HL-60 (cell line): ENCODE measurements at regions not wholly inside any gene's neighbourhood (a gene's known extent, or its start where the extent isn't known, plus 50 kb on each side); places are given as distances from the start of the nearest gene placed in this dataset.

ENCODE experiments used
- DNase-seq, 2 experiments: peaks; one replicate each; pipeline ENCODE4 v3.0.0-alpha.2; 2010 to 2020; ENCODE audit warnings: low read depth in 1 of 2, low spot score in 1 of 2
- H3K27ac ChIP-seq: fragments of 250-450 bp; sonication (Bioruptor Pico); replicated peaks from 2 replicates; pipeline ENCODE4 v1.5.1; 2020; ENCODE audit warnings: mild to moderate bottlenecking, moderate library complexity
- H3K27me3 ChIP-seq: fragments of 250-450 bp; sonication (Bioruptor Pico); 2 replicates; pipeline ENCODE4 v1.5.1; 2021; ENCODE audit warnings: mild to moderate bottlenecking, moderate library complexity; ENCODE audit not compliant: insufficient read depth, poor library complexity, severe bottlenecking
- H3K4me3 ChIP-seq: replicated peaks from 2 replicates; pipeline ENCODE4 v1.5.1; 2011; ENCODE audit warnings: mild to moderate bottlenecking, control low read depth, low read length; ENCODE audit not compliant: insufficient read depth
- CTCF ChIP-seq: IDR thresholded peaks from one replicate; pipeline ENCODE4 v1.5.1; 2011; ENCODE audit warnings: low read length, control low read depth, inconsistent platforms; ENCODE audit not compliant: insufficient read depth
- GABPA ChIP-seq: IDR thresholded peaks from 2 replicates; pipeline ENCODE4 v1.6.1; 2012; ENCODE audit warnings: low read depth
- POLR2AphosphoS5 ChIP-seq: IDR thresholded peaks from 2 replicates; pipeline ENCODE4 v1.6.1; 2012; ENCODE audit warnings: low read depth
- REST ChIP-seq: IDR thresholded peaks from 2 replicates; pipeline ENCODE4 v1.6.1; 2012; ENCODE audit warnings: low read depth; ENCODE audit not compliant: insufficient replicate concordance
- SPI1 ChIP-seq: IDR thresholded peaks from 2 replicates; pipeline ENCODE4 v1.6.1; 2012; ENCODE audit warnings: low read depth, mild to moderate bottlenecking, borderline replicate concordance

GRCh38 chr6:9977411-9977810 is 437.5 kb downstream of the TFAP2A start:
- Histone ChIP-seq H3K27me3 (no peaks in the 10 kb centered on the region), H3K27ac (no peak overlapping the region), H3K4me3 (no peak overlapping the region)
- no peak for TF ChIP-seq CTCF
- no peak for TF ChIP-seq GABPA
- no peak for TF ChIP-seq SPI1
- no peak for TF ChIP-seq REST
- no peak for TF ChIP-seq POLR2AphosphoS5
- no peak for DNase-seq

GRCh38 chr6:9961646-9962045 is 453.2 kb downstream of the TFAP2A start:
- no peak for TF ChIP-seq SPI1
- TF ChIP-seq GABPA, result no peak
- TF ChIP-seq REST, result no peak
- TF ChIP-seq CTCF, result no peak
- TF ChIP-seq POLR2AphosphoS5, result no peak
- H3K27me3 ChIP-seq, result no peaks in the 10 kb centered on the region
- no peak for DNase-seq
- no peak overlapping the region for H3K27ac ChIP-seq
- H3K4me3 ChIP-seq, result no peak overlapping the region

- Histone ChIP-seq H3K27ac (no peak overlapping the region), H3K4me3 (no peak overlapping the region), H3K27me3 (no peaks in the 10 kb centered on the region)
- TF ChIP-seq SPI1 (no peak), REST (no peak), POLR2AphosphoS5 (no peak), GABPA (no peak), CTCF (no peak)
- DNase-seq, result no peak
These were observed 457.6 kb downstream of the TFAP2A start for GRCh38 chr6:9957215-9957759.
